ENCODE measurements at regions not wholly inside any gene's neighbourhood (a gene's known extent, or its start where the extent isn't known, plus 50 kb on each side); places are given as distances from the start of the nearest gene placed in this dataset.
A peak's percentile ranks its signal among the peaks of the same experiment; 100 is the strongest.

DNA sequence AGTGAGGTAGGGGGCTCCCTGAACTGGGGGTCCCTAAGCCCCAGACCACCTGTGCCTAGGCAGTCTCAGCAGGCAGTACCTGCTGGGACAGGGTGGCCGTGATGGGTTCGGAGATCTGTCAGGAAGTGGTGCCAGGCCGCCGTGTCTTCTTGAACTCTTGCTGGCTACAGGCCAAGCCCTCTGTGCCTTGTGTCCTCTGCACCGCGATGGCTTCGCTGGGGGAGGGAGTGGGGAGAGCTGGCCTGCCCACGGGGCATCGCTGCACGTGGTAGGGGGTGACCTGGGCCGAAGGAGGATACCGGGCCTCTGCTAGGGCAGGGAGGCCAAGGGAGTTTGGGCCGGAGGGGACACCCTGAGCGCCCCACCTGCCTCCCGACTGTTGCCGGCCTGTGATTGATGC lies 96.7 kb upstream of the NKX1-1 start:
- no peaks in the 10 kb centered on the region for H3K4me1 ChIP-seq
- H3K36me3 ChIP-seq, result no peaks in the 10 kb centered on the region
- TF ChIP-seq, protein P1, sequence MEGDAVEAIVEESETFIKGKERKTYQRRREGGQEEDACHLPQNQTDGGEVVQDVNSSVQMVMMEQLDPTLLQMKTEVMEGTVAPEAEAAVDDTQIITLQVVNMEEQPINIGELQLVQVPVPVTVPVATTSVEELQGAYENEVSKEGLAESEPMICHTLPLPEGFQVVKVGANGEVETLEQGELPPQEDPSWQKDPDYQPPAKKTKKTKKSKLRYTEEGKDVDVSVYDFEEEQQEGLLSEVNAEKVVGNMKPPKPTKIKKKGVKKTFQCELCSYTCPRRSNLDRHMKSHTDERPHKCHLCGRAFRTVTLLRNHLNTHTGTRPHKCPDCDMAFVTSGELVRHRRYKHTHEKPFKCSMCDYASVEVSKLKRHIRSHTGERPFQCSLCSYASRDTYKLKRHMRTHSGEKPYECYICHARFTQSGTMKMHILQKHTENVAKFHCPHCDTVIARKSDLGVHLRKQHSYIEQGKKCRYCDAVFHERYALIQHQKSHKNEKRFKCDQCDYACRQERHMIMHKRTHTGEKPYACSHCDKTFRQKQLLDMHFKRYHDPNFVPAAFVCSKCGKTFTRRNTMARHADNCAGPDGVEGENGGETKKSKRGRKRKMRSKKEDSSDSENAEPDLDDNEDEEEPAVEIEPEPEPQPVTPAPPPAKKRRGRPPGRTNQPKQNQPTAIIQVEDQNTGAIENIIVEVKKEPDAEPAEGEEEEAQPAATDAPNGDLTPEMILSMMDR (IDR thresholded peaks at IDR 0.05), result no peak
- TF ChIP-seq POLR2A (IDR thresholded peaks at IDR 0.05), result no peak
- H3K9me3 ChIP-seq, result no peaks in the 10 kb centered on the region
- no peaks in the 10 kb centered on the region for H3K27me3 ChIP-seq
- no peak overlapping the region for H3K27ac ChIP-seq
- no peak overlapping the region for H3K4me3 ChIP-seq
- peak in 1 of 3 donors; percentile 42 for DNase-seq

DNA sequence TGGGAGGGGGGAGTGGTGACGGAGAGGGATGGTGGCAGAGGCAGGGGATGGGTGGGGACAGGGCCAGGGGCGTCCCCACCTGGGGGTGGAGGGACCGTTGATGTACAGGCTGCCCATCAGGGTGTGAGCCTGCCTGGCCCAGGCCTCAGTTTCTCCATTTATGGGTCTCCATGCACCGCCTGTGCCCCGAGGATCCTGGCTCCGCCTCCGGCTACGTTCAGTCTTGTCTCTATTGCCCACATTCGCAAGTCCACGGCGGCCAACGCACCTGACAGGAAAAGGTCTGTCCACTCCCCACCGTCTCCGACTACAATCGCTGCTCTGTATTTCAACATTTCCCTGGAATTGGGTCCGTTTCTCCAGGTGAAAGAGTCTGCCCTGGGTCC lies 96.3 kb upstream of the NKX1-1 start:
- DNase-seq, result peak in 1 of 3 donors; percentile 41
- H3K27me3 ChIP-seq, result no peaks in the 10 kb centered on the region
- TF ChIP-seq, protein P1 (IDR thresholded peaks at IDR 0.05), result no peak
- no peak for TF ChIP-seq POLR2A (IDR thresholded peaks at IDR 0.05)

DNA sequence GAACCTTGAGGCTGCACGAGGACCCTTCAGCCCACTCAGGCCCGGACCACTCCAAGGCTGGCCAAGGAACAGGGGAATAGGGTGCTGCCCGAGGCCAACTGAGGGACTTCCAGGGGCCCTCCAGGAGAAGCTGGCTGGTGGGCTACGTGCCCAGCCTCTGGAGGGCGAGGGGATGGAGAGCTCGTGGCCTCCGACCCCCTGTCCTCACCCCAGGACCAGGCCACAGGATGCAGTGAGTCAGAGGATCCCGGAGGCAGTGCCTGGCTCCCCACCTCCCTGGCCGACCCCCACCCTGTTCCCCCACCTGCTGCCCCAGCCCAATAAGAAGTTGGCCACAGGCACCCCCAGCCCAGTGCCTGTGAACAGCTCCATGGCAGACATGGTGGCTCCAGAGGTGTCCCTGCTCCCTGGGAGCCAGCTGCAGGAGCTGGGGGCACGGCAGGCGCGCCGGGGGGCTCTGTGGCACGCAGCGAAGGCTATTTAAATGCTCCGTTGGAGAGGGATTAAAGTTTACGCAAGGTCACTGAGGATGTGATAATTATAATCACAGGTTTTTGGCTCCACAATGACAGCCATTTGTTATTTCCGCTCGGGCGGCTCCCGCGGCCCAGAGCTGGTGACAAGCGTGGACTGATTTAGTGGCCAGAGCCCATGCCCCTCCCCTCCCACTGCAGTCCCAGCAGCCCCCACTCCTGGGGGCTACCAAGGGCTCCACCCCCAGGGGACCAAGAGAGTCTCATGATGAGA lies 95.7 kb upstream of the NKX1-1 start:
- no peaks in the 10 kb centered on the region for H3K9me3 ChIP-seq
- no peak overlapping the region for H3K4me3 ChIP-seq
- TF ChIP-seq POLR2A (IDR thresholded peaks at IDR 0.05), result no peak
- TF ChIP-seq, protein P1 (IDR thresholded peaks at IDR 0.05), result no peak
- H3K36me3 ChIP-seq, result no peaks in the 10 kb centered on the region
- no peak for DNase-seq
- no peaks in the 10 kb centered on the region for H3K4me1 ChIP-seq
- H3K27ac ChIP-seq, result no peak overlapping the region
- no peaks in the 10 kb centered on the region for H3K27me3 ChIP-seq

More for the DNA sequence above, 96.3 kb upstream of the NKX1-1 start:
- H3K36me3 ChIP-seq, result no peaks in the 10 kb centered on the region
- H3K27ac ChIP-seq, result no peak overlapping the region
- H3K4me1 ChIP-seq, result no peaks in the 10 kb centered on the region
- no peaks in the 10 kb centered on the region for H3K9me3 ChIP-seq
- no peak overlapping the region for H3K4me3 ChIP-seq

DNA sequence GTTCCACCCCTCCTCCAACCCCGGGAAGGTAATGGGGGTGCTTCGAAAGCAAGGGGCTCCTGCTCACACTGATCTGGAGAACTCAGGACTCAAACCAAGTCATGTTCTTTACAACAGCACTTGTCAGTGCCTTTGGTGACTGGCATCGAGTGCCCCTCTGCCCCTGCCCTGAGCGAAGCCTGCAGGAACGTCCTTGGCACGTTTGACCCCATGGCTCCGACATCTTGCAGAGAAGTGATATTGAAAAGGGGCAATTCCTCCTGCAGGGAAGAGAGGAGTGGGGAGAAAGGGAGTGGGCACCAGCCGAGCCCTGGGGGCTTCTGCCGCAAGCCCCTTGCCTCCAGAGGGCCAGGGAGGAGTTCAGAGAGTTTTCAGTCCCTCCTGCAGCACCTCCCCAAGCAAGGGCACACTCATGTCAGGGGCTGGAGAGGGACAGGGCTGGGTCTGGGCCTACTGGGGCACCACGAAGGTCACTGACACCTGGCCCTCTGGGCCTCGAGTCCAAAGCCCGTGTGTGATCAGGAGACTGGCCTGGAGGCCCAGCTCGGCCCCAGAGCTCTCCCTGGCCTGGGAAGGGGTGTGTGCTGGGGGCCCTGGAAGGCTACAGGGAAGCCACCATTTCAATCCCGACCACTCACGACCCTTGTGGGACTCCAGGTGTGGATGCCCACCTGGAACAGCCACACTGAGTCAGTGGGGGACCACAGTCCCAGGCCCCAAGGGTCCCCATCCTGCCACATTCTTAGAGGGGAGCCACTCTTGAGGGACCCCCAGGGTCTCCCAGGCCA lies 94.9 kb upstream of the NKX1-1 start:
- TF ChIP-seq POLR2A (IDR thresholded peaks at IDR 0.05), result no peak
- TF ChIP-seq, protein P1 (IDR thresholded peaks at IDR 0.05), result no peak
- H3K9me3 ChIP-seq, result no peaks in the 10 kb centered on the region
- no peak for DNase-seq
- H3K4me3 ChIP-seq, result no peak overlapping the region
- no peak overlapping the region for H3K27ac ChIP-seq
- H3K27me3 ChIP-seq, result no peaks in the 10 kb centered on the region
- no peaks in the 10 kb centered on the region for H3K4me1 ChIP-seq
- H3K36me3 ChIP-seq, result no peaks in the 10 kb centered on the region

DNA sequence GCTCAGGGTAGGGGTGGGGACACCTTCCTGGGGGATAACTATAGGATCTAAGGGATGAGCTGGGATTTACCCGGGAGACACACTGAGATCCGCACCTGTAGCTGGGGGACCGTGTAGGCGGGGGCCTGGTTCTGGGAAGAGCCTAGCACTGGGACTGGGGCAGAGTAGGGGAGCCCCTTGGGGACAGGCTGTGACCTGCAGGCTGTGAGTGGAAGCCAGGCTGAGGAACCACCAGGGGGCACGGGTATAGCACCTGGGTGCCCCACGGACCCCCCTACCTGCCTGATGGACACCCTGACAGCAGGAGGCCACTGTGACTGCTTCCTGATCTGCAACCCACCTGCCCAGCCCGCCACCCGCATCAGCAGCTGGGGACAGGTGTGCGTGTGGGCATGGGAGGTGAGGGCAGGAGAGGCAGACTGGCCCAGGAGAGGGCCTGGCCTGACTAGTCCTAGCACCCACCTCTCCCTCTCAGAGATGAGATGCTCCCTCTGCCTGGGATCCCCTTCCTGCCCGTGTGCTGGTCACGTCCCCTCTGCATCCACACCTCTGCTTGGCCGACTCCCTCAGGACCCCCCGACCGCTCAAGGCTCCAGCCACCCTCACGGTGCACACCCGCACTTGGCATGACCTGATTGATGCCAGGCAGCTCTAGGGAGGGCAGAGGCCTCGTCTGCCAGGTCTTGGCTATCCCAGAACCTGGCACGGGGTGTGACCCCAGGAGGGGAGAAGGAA lies 94.2 kb upstream of the NKX1-1 start:
- no peaks in the 10 kb centered on the region for H3K36me3 ChIP-seq
- no peak overlapping the region for H3K4me3 ChIP-seq
- H3K27me3 ChIP-seq, result no peaks in the 10 kb centered on the region
- DNase-seq, result peak in 1 of 3 donors; percentile 34
- no peaks in the 10 kb centered on the region for H3K4me1 ChIP-seq
- no peaks in the 10 kb centered on the region for H3K9me3 ChIP-seq
- no peak for TF ChIP-seq POLR2A (IDR thresholded peaks at IDR 0.05)
- TF ChIP-seq, protein P1 (IDR thresholded peaks at IDR 0.05), result no peak
- no peak overlapping the region for H3K27ac ChIP-seq

Data from Peyer's patch (tissue), 4 donors.